ENCODE measurements at regions not wholly inside any gene's neighbourhood (a gene's known extent, or its start where the extent isn't known, plus 50 kb on each side); places are given as distances from the start of the nearest gene placed in this dataset.

DNA sequence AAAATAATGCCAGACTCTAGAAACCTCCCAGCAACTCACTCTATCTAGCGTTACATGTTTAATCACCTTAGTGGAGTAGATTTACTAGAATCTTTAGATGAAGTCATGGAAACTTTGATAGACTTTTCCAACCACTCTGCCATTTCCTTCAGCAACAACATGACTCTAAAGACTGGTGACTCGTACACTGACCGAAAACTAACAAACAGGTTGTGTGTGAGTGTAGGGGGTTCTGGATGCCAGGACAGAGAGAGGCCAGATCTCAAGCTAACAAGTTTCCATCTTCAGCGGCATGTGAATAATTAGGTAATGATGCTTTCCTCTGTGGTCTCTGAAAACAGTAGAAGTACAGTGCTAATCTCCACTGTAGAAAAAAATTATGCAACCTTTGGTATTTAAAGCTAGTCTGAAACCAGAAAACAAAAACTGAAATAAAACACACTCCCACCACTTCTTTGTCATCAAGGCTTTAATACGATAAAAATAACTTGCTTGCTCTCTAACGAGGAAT, 286.4 kb downstream of the PRDM5 start:
- Histone ChIP-seq H2AFZ (ENCODE audit: low read depth) (no peak overlapping the region), H3K9me2 (no peaks in the 10 kb centered on the region), H3K27me3 (ENCODE audit: insufficient read depth) (no peaks in the 10 kb centered on the region), H3F3A (replicated peaks; ENCODE audit: insufficient read depth) (no peaks in the 10 kb centered on the region), H3K9me3 (no peaks in the 10 kb centered on the region), H3K36me3 (replicated peaks in 1 of 2; ENCODE audit: control insufficient read depth in 1 of 2, insufficient read depth in 2 of 2, low read length in 1 of 2) (no peaks in the 10 kb centered on the region), H3K9ac (no peak overlapping the region), H3K4me2 (no peak overlapping the region), H3K79me2 (ENCODE audit: insufficient read depth) (no peaks in the 10 kb centered on the region), H4K20me1 (ENCODE audit: insufficient read depth) (no peaks in the 10 kb centered on the region), H3K4me3 (ENCODE audit: low read depth in 2 of 2, low read length in 1 of 2) (no peak overlapping the region), H3K4me1 (ENCODE audit: control insufficient read depth in 1 of 2, insufficient read depth in 2 of 2, low read depth in 1 of 2, low read length in 1 of 2) (peaks cover 0 to 4% of the 10 kb centered on the region in 2 experiments; a peak in 1 of 4 replicates), H3K27ac (ENCODE audit: low read depth in 2 of 2, low read length in 1 of 2) (no peak overlapping the region)
- TF ChIP-seq SIN3A (IDR thresholded peaks at IDR 0.05; ENCODE audit: borderline replicate concordance, low read depth, low read length) (no peak), YY1 (IDR thresholded peaks at IDR 0.05; ENCODE audit: low read depth) (no peak), RAD21 (IDR thresholded peaks at IDR 0.05; ENCODE audit: low read length) (no peak), GABPA (IDR thresholded peaks at IDR 0.05; ENCODE audit: low read depth) (no peak), NFIC (IDR thresholded peaks at IDR 0.05; ENCODE audit: borderline replicate concordance) (no peak), SMC3 (IDR thresholded peaks at IDR 0.05; ENCODE audit: low read depth, low read length) (no peak), MEF2A (IDR thresholded peaks at IDR 0.05; ENCODE audit: borderline replicate concordance, low read depth) (no peak), RFX5 (IDR thresholded peaks at IDR 0.05; ENCODE audit: low read length) (no peak), FOXM1 (IDR thresholded peaks at IDR 0.05; ENCODE audit: low read depth) (no peak), NRF1 (IDR thresholded peaks at IDR 0.05; ENCODE audit: low read depth, low read length) (no peak), GATA2 (CRISPR knock-in tag; IDR thresholded peaks at IDR 0.05) (no peak), TCF12 (IDR thresholded peaks at IDR 0.05) (no peak), RCOR1 (IDR thresholded peaks at IDR 0.05; ENCODE audit: low read length) (no peak), FOSL2 (IDR thresholded peaks at IDR 0.05; ENCODE audit: borderline replicate concordance, low read depth) (no peak)
- TF ChIP-seq, protein P1, sequence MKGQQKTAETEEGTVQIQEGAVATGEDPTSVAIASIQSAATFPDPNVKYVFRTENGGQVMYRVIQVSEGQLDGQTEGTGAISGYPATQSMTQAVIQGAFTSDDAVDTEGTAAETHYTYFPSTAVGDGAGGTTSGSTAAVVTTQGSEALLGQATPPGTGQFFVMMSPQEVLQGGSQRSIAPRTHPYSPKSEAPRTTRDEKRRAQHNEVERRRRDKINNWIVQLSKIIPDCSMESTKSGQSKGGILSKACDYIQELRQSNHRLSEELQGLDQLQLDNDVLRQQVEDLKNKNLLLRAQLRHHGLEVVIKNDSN (IDR thresholded peaks at IDR 0.05; ENCODE audit: borderline replicate concordance, low read depth): no peak
- TF ChIP-seq, protein P2, sequence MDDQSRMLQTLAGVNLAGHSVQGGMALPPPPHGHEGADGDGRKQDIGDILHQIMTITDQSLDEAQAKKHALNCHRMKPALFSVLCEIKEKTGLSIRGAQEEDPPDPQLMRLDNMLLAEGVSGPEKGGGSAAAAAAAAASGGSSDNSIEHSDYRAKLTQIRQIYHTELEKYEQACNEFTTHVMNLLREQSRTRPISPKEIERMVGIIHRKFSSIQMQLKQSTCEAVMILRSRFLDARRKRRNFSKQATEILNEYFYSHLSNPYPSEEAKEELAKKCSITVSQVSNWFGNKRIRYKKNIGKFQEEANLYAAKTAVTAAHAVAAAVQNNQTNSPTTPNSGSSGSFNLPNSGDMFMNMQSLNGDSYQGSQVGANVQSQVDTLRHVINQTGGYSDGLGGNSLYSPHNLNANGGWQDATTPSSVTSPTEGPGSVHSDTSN (IDR thresholded peaks at IDR 0.05): no peak
- TF ChIP-seq, protein P3, sequence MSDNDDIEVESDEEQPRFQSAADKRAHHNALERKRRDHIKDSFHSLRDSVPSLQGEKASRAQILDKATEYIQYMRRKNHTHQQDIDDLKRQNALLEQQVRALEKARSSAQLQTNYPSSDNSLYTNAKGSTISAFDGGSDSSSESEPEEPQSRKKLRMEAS (IDR thresholded peaks at IDR 0.05; ENCODE audit: low read depth): no peak
- TF ChIP-seq, protein P4, sequence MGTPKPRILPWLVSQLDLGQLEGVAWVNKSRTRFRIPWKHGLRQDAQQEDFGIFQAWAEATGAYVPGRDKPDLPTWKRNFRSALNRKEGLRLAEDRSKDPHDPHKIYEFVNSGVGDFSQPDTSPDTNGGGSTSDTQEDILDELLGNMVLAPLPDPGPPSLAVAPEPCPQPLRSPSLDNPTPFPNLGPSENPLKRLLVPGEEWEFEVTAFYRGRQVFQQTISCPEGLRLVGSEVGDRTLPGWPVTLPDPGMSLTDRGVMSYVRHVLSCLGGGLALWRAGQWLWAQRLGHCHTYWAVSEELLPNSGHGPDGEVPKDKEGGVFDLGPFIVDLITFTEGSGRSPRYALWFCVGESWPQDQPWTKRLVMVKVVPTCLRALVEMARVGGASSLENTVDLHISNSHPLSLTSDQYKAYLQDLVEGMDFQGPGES (IDR thresholded peaks at IDR 0.05; ENCODE audit: low read depth, low read length): no peak
- ChIA-PET POLR2A (no interaction called here), CTCF (interaction anchor here (0.6 kb wide), 1 partner anchor 140 kb away, joined by 3 read pairs; no protein-coding TSS in a partner anchor)
- no peak for DNase-seq
- whole genome bisulfite sequencing (ENCODE audit: low lambda C conversion rate): 80% methylated on average over 6 of the region's 6 CpGs
